OCI-LY1 (cell line): ENCODE measurements at regions not wholly inside any gene's neighbourhood (a gene's known extent, or its start where the extent isn't known, plus 50 kb on each side); places are given as distances from the start of the nearest gene placed in this dataset.

Source experiments
- CTCF ChIP-seq: fragments of 200-600 bp; sonication (generic), shearing (Covaris generic); IDR thresholded peaks from 2 replicates; pipeline ENCODE4 v1.5.1; 2017; ENCODE audit warnings: mild to moderate bottlenecking, antibody characterized with exemption, low read length, moderate library complexity, mixed read lengths
- EZH2 ChIP-seq: fragments of 200-600 bp; sonication (generic), shearing (Covaris generic); IDR thresholded peaks from 2 replicates; pipeline ENCODE4 v1.8.0; 2017; ENCODE audit warnings: borderline replicate concordance, mixed run types, mild to moderate bottlenecking, antibody characterized with exemption, low read length, moderate library complexity, mixed read lengths

GRCh38 chr20:60117065-60117464 is 158.8 kb downstream of the CDH26 start:
- no peak for TF ChIP-seq CTCF
- no peak for TF ChIP-seq EZH2
